ENCODE measurements at regions not wholly inside any gene's neighbourhood (a gene's known extent, or its start where the extent isn't known, plus 50 kb on each side); places are given as distances from the start of the nearest gene placed in this dataset.
"Not testable (repeated sequence)": the region's sequence is repeated elsewhere in the genome, so short reads cannot be mapped to it uniquely, and the experiment has no call there.

- no peaks in the 10 kb centered on the region for H3K79me1 ChIP-seq (ENCODE audit: insufficient read depth, low read depth, low read length, poor library complexity, severe bottlenecking)
- H4K5ac ChIP-seq (ENCODE audit: insufficient read length, low read depth, low read length) = no peak overlapping the region
- no peaks in the 10 kb centered on the region for H3K79me2 ChIP-seq (ENCODE audit: insufficient read depth, low read length)
- H3K23me2 ChIP-seq (ENCODE audit: insufficient read length, low read depth, low read length, poor library complexity, severe bottlenecking) = no peaks in the 10 kb centered on the region
- H3K27ac Mint-ChIP-seq = no peak overlapping the region
- H3K27me3 Mint-ChIP-seq (ENCODE audit: low read depth) = peaks cover 5% of the 10 kb centered on the region; the same call in 1 of the 2 replicates
- no peak overlapping the region for H4K8ac ChIP-seq (replicated peaks; ENCODE audit: insufficient read length, low read depth, low read length)
- H3K9me3 Mint-ChIP-seq = peaks cover 2 to 9% of the 10 kb centered on the region in 2 experiments; a peak in 2 of 5 replicates
- no peak overlapping the region for H3K14ac ChIP-seq (ENCODE audit: insufficient read depth, low read length)
- H3K4me2 ChIP-seq (ENCODE audit: insufficient read depth, insufficient read length, low read length) = no peak overlapping the region
- no peak overlapping the region for H2AFZ ChIP-seq (ENCODE audit: low read length)
- no peaks in the 10 kb centered on the region for H3K4me1 ChIP-seq (ENCODE audit: insufficient read depth, low read length)
- no peaks in the 10 kb centered on the region for H3K9me3 ChIP-seq (ENCODE audit: control insufficient read depth, low read depth, low read length)
- no peak overlapping the region for H2BK12ac ChIP-seq (ENCODE audit: insufficient read length, low read depth, low read length)
- H2BK15ac ChIP-seq (ENCODE audit: low read depth, low read length) = no peak overlapping the region
- no peak for DNase-seq
- H2BK20ac ChIP-seq (ENCODE audit: low read depth, low read length, poor library complexity, severe bottlenecking) = no peak overlapping the region
- H3K36me3 Mint-ChIP-seq (ENCODE audit: insufficient read depth in 1 of 3, low read depth in 3 of 3) = no peaks in the 10 kb centered on the region
- no peaks in the 10 kb centered on the region for H3K4me1 Mint-ChIP-seq
- H3K27me3 ChIP-seq (ENCODE audit: insufficient read depth, low read length) = no peaks in the 10 kb centered on the region
- TF ChIP-seq CTCF (conservative IDR thresholded peaks at IDR 0.05) = no peak
- no peak overlapping the region for H3T11ph ChIP-seq (ENCODE audit: low read length)
- H3K9ac ChIP-seq (ENCODE audit: extremely low read depth, insufficient read length, low read length) = no peak overlapping the region
- H3K27ac ChIP-seq (ENCODE audit: insufficient read length, low read depth, low read length) = no peak overlapping the region
- H2BK120ac ChIP-seq (ENCODE audit: low read depth, low read length, poor library complexity, severe bottlenecking) = no peak overlapping the region
- no peak overlapping the region for H3K4ac ChIP-seq (ENCODE audit: low read depth, low read length)
- WGBS (ENCODE audit: extremely low coverage, insufficient read length, low lambda C conversion rate) = no CpG with 5 or more reads among the region's 2 CpGs
- no peak overlapping the region for H3K23ac ChIP-seq (ENCODE audit: insufficient read length, low read depth, low read length)
- no peak overlapping the region for H3K56ac ChIP-seq (ENCODE audit: insufficient read length, low read depth, low read length)
- H2AK5ac ChIP-seq (ENCODE audit: insufficient read length, low read length) = no peak overlapping the region
- H4K91ac ChIP-seq (ENCODE audit: insufficient read length, low read depth, low read length) = no peak overlapping the region
- H2BK5ac ChIP-seq (ENCODE audit: insufficient read length, low read length) = no peak overlapping the region
- no peak overlapping the region for H3K18ac ChIP-seq (ENCODE audit: insufficient read length, low read depth, low read length)
- H4K20me1 ChIP-seq (ENCODE audit: control insufficient read depth, insufficient read depth, insufficient read length) = no peaks in the 10 kb centered on the region
- no peak overlapping the region for H3K4me3 Mint-ChIP-seq
These were observed 281.7 kb upstream of the G2E3 start for GRCh38 chr14:30277268-30277667.

- H3K9me3 Mint-ChIP-seq = not testable (repeated sequence)
These were observed 280.1 kb upstream of the G2E3 start for GRCh38 chr14:30278856-30279255.

More at GRCh38 chr14:30278856-30279255, 280.1 kb upstream of the G2E3 start:
- H2BK120ac ChIP-seq (ENCODE audit: low read depth, low read length, poor library complexity, severe bottlenecking); H2BK15ac ChIP-seq (ENCODE audit: low read depth, low read length); H3K27me3 Mint-ChIP-seq (ENCODE audit: low read depth); H3K36me3 Mint-ChIP-seq (ENCODE audit: insufficient read depth in 1 of 3, low read depth in 3 of 3); H2BK5ac ChIP-seq (ENCODE audit: insufficient read length, low read length); H3K14ac ChIP-seq (ENCODE audit: insufficient read depth, low read length); H2BK20ac ChIP-seq (ENCODE audit: low read depth, low read length, poor library complexity, severe bottlenecking); H3K4me2 ChIP-seq (ENCODE audit: insufficient read depth, insufficient read length, low read length); H3K9me3 ChIP-seq (ENCODE audit: control insufficient read depth, low read depth, low read length); H4K91ac ChIP-seq (ENCODE audit: insufficient read length, low read depth, low read length); H4K5ac ChIP-seq (ENCODE audit: insufficient read length, low read depth, low read length); H3K23me2 ChIP-seq (ENCODE audit: insufficient read length, low read depth, low read length, poor library complexity, severe bottlenecking); H3K27ac ChIP-seq (ENCODE audit: insufficient read length, low read depth, low read length); H4K20me1 ChIP-seq (ENCODE audit: control insufficient read depth, insufficient read depth, insufficient read length); H3K18ac ChIP-seq (ENCODE audit: insufficient read length, low read depth, low read length); H4K8ac ChIP-seq (replicated peaks; ENCODE audit: insufficient read length, low read depth, low read length); H2BK12ac ChIP-seq (ENCODE audit: insufficient read length, low read depth, low read length); H3K4ac ChIP-seq (ENCODE audit: low read depth, low read length); H3K27me3 ChIP-seq (ENCODE audit: insufficient read depth, low read length); H3K56ac ChIP-seq (ENCODE audit: insufficient read length, low read depth, low read length); H3K9ac ChIP-seq (ENCODE audit: extremely low read depth, insufficient read length, low read length); H3K79me1 ChIP-seq (ENCODE audit: insufficient read depth, low read depth, low read length, poor library complexity, severe bottlenecking); H3K4me1 ChIP-seq (ENCODE audit: insufficient read depth, low read length); H2AK5ac ChIP-seq (ENCODE audit: insufficient read length, low read length); H3K27ac Mint-ChIP-seq; H3K23ac ChIP-seq (ENCODE audit: insufficient read length, low read depth, low read length); H3K79me2 ChIP-seq (ENCODE audit: insufficient read depth, low read length); H3K4me1 Mint-ChIP-seq; H3T11ph ChIP-seq (ENCODE audit: low read length); H2AFZ ChIP-seq (ENCODE audit: low read length); H3K4me3 Mint-ChIP-seq; DNase-seq: not testable (repeated sequence)
- WGBS (ENCODE audit: extremely low coverage, insufficient read length, low lambda C conversion rate) = no CpG with 5 or more reads among the region's 2 CpGs

Measured in H9 (cell line).